Tibial nerve (tissue), 4 donors: ENCODE measurements at regions not wholly inside any gene's neighbourhood (a gene's known extent, or its start where the extent isn't known, plus 50 kb on each side); places are given as distances from the start of the nearest gene placed in this dataset.

Source experiments
- EP300 ChIP-seq, 2 donors: sonication (generic); formaldehyde crosslinking; IDR thresholded peaks; one replicate each; pipeline ENCODE4 v1.6.1; 2017; ENCODE audit warnings: antibody characterized with exemption in 2 of 2, mild to moderate bottlenecking in 1 of 2
- POLR2A ChIP-seq, 2 donors: fragments of 450-650 bp; IDR thresholded peaks; one replicate each; pipeline ENCODE4 v1.6.1; 2017; ENCODE audit warnings: antibody characterized with exemption in 2 of 2, mild to moderate bottlenecking in 2 of 2, moderate library complexity in 2 of 2
- TF ChIP-seq, protein P1 (sequence below), 5 experiments: fragments of 200-600 bp in 3 of 5; fragments of 450-650 bp in 2 of 5; sonication (generic) in 3 of 5; IDR thresholded peaks; one replicate each; pipeline ENCODE4 v1.5.1; 2016 to 2019; ENCODE audit warnings: antibody characterized with exemption in 5 of 5, mild to moderate bottlenecking in 3 of 5, moderate library complexity in 2 of 5

DNA sequence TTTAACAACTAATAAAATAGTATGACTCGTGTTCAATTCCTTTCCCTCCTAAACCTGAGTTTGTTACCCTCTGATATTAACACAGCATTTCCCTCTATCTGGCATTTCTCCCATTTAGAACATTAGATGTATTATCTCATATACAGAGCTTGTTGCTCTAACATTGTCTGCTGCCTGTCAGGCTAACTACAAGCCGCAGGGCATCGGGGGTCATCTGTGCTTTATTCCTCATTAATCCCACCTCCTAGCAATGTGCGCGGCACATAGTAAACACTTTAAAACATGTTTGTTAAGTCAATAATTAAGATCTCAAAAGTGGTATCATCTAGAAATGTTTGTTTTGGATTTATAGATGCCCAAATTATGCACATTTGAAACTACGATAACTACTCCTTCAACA is 52.9 kb upstream of the NEBL start:
- TF ChIP-seq, protein P1, sequence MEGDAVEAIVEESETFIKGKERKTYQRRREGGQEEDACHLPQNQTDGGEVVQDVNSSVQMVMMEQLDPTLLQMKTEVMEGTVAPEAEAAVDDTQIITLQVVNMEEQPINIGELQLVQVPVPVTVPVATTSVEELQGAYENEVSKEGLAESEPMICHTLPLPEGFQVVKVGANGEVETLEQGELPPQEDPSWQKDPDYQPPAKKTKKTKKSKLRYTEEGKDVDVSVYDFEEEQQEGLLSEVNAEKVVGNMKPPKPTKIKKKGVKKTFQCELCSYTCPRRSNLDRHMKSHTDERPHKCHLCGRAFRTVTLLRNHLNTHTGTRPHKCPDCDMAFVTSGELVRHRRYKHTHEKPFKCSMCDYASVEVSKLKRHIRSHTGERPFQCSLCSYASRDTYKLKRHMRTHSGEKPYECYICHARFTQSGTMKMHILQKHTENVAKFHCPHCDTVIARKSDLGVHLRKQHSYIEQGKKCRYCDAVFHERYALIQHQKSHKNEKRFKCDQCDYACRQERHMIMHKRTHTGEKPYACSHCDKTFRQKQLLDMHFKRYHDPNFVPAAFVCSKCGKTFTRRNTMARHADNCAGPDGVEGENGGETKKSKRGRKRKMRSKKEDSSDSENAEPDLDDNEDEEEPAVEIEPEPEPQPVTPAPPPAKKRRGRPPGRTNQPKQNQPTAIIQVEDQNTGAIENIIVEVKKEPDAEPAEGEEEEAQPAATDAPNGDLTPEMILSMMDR (IDR thresholded peaks at IDR 0.05): no peak
- no peak for TF ChIP-seq EP300 (IDR thresholded peaks at IDR 0.05)
- TF ChIP-seq POLR2A (IDR thresholded peaks at IDR 0.05): no peak
